Cardiac septum (tissue), 1 donor: ENCODE measurements at regions not wholly inside any gene's neighbourhood (a gene's known extent, or its start where the extent isn't known, plus 50 kb on each side); places are given as distances from the start of the nearest gene placed in this dataset.
A peak's percentile ranks its signal among the peaks of the same experiment; 100 is the strongest.

Experiments
- DNase-seq: peaks from one replicate; pipeline ENCODE4 v3.0.0-alpha.2; 2020; ENCODE audit warnings: low spot score
- intact Hi-C: fragments of 100-400 bp; cut with DNase I; formaldehyde crosslinking; loops from one replicate; pipeline ENCODE4 v1.14.0; 2022
- donor health status: DM: no; HTN: no; CAD: no.

DNA sequence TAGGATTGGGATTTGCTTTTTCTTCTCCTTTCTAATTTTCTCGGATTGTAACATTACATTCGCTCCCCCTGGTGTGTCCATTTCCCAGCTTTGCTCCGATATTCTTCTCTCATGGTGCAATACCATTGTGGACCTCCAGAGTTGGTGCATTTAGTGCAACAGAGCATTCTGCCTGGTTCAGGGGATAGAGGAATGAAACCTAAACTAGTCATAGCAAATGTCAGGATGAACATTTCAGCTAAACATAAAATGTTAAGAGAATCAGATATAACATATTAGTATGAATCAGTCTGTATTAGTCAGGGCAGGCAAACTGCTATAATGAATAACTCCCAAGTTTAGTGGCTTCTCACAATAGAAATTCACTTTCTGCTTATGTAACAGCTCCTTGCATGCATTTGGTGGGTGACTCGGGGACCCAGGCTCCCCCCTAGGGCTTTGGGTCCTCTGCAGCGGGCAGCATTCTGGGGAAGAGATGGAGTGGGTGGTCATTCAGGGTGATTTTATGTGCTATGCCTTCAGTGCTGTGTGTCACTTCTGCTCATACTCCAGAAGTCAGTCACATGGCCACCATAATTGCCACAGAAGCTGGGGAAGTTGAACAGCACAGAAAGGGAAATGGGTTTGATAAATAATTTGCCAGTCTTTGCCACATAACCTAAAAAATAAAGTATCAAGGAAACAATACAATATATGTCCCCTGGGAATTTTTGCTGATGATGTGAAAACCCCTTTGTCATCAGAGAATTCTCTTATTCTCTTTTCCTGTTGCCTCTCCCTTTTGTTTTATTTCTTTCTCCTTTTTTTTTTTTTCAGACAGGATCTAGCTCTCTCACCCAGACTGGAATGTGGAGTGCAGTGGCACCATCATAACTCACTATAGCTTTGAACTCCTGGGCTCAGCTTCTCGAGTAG lies 111.0 kb downstream of the HSPH1 start:
- intact Hi-C loops, result no loop called here

DNA sequence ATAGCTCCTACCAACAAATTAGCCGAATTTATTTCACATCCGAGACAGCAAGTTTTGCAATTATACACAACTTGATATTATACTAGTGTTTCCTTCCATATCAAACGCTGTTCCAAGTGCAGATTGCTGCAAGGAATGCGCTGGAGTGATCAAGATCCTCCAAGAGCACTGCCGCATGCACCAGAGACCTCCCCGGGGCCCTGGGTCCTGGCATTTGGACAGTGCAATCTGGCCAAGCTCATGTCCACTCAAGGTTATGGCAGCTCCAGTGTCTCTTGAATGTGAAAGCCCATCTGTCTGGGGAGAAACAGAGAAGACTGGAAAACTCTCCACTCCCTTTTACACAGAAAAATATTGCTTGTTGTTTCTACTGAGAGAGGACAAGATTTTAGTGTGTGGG lies 111.9 kb downstream of the HSPH1 start:
- intact Hi-C loops, result loop anchor here (10.0 kb wide), 4 partner anchors 185 to 915 kb away; no protein-coding TSS in a partner anchor
- DNase-seq, result no peak

More for the DNA sequence above, 111.0 kb downstream of the HSPH1 start:
- peak; percentile 12 for DNase-seq

DNA sequence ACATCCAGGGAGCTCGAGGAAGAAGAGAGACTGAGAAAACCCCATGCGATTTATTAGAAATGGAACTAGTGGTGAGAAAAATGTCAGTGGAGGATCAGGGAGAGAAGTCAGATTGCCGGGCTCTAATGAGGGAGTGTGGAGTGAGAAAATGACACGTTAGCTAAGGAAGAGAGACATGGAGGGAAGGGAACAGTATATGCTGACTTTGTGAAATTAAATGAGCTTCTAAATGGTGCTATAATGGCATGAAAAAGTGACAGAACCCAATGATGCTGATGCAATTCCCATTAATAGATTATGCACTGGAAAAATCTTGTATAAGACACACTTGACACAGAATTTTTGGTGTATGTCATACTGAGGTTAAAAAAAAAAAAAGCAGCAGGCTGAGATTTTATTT lies 112.6 kb downstream of the HSPH1 start:
- intact Hi-C loops, result loop anchor here (10.0 kb wide), 4 partner anchors 184 to 914 kb away; no protein-coding TSS in a partner anchor
- DNase-seq, result no peak

GRCh38 chr13:31048521-31048920 lies 113.2 kb downstream of the HSPH1 start:
- no peak for DNase-seq
- intact Hi-C loops, result loop anchor here (10.0 kb wide), 4 partner anchors 184 to 914 kb away; no protein-coding TSS in a partner anchor

- DNase-seq, result no peak
- intact Hi-C loops, result loop anchor here (10.0 kb wide), 4 partner anchors 182 to 912 kb away; no protein-coding TSS in a partner anchor
Measured at GRCh38 chr13:31046711-31047279, 114.3 kb downstream of the TEX26 start.

DNA sequence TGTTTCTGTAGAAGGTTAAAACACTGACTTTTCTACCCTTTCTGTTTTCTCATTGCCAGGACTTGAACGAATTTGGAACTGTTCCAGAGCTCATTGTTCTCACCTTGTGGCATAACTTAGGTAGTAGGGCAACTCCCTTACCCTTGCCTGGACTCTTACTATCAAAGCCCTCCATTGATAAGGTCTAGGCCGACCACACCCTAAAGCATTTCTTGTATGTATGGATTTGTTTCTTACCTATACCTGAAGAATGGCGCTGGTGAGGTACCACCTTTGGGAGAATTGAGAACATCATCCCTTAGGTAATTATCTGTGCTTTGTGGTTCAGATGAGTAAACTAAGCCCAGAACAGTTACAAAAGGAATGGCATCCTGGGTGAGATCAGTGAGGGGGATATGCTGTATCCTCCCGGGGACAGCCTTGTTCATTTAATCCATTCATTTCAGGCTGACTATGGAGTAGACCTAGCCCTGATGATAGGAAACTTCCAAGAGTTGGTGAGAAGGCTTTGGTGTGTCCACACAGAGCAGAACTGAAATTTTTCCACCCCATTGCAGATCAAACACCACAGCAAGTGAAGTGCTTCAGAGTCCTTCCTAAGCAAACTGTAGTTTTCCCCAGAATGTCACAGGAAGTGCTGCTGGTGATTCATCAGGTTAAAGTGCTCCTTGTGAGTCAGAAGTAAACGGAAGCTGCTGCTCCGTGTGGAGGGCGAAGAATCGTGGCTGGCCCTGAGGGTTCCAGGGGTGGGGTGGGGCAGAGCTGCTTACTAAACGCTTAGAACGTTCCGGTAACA lies 113.0 kb downstream of the TEX26 start:
- intact Hi-C loops, result loop anchor here (10.0 kb wide), 4 partner anchors 181 to 911 kb away; no protein-coding TSS in a partner anchor
- DNase-seq, result no peak

- intact Hi-C loops, result loop anchor here (10.0 kb wide), 4 partner anchors 180 to 910 kb away; no protein-coding TSS in a partner anchor
- DNase-seq, result peak; percentile 88
Measured at GRCh38 chr13:31044364-31045285, 112.2 kb downstream of the TEX26 start.

DNA sequence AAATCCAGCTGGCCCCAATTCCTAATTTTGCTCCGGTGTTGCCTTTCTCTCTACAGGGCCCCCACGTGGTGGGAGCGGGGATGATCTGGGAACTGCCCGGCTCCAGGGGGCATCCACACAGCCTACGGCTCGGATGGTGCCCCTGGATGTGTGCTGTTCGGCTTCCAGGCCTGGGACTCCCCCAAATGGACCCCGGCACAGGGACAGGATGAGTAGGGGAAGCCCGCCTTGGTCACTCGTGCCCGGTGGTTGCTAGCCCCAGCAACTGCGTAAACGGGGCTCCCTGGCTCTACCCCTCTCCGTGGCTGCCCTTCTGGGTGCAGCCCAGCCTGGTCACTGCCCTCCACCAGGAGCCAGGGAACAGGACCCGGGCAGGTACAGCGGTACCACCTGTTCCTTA lies 111.5 kb downstream of the TEX26 start:
- intact Hi-C loops, result loop anchor here (10.0 kb wide), 4 partner anchors 179 to 909 kb away; no protein-coding TSS in a partner anchor
- DNase-seq, result no peak

- no peak for DNase-seq
- intact Hi-C loops, result loop anchor here (10.0 kb wide), 4 partner anchors 178 to 908 kb away; no protein-coding TSS in a partner anchor
Measured at GRCh38 chr13:31042481-31043165, 110.2 kb downstream of the TEX26 start.

DNA sequence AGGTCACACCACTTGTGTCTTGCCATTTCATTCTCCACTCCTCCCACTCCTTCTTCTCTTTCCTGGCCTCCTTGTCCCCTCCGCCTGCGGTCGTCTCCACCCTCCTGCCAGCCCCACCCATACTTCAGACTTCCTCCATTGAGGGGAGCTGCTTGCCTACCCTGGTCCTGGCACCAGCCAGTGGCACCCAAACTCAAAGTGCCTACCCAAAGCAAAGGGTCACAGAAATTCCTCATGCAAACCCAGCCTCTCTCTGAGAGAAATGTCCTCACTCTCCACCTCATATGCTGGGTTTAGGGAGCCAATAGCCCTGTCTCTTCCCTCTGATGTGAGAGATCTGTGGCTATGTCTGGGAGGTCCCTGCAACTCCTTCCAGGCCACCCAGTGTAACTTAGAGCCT lies 109.6 kb downstream of the TEX26 start:
- intact Hi-C loops, result loop anchor here (10.0 kb wide), 4 partner anchors 177 to 907 kb away; no protein-coding TSS in a partner anchor
- no peak for DNase-seq

DNA sequence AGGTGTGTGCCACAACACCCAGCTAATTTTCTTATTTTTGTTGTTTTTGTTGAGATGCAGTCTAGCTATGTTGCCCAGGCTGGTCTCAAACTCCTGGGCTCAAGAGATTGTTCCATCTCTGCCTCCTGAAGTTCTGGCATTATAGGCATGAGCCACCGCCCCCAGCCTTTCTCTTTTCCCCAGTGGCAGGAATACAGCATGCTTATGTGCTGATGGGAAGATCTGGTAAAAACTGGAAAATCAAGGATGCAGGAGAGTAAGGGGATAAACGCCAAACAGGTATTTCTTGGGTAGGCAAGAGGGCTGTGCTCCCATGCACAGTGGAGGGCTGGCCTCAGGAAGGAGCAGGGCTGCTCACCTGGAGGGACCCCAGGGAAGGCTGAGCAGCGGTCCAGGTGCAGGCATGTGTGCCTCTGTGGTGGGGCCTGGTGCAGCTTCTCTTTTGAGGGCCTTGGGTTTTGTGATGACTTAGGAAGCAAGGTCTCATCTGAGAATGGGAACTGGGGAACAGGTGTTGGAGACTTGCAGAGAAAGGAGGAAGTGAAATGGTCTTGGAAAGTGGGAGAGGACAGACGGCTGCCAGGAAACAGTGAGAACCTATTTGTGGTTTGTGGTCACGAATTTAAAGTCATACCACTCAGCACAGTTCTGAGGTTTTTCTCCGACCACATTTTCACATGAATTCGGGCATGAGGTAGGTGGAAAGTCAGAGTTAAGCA lies 106.5 kb downstream of the TEX26 start:
- intact Hi-C loops, result no loop called here
- no peak for DNase-seq

DNA sequence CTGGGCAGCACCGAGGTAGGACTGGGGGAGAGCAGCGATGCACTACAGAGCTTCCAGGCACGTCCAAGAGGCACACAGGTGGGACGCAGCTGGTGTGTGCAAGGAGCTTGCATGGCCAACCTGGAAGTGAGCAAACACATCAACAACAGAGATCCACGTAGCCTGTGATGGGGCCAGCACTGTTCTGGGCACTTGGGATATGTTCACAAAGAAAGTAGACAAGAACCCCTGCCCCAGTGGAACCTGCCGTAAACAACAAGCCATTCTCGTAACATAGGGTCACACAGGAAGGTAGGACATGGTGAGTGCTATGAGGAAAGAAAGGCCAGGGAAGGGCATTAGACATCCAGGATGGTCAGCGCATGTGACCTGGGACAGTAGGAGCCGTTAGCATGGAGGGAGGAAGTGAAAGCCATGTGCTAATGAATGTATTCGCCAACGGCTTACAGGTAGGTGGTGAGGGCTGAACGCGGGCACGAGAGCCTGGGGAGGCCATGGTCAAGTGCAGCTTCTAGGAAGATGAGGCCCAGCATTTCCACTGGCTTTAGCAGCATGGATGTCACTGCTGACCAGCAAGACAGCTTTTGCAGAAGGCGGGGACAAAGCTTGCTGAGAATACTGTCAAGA lies 105.5 kb downstream of the TEX26 start:
- intact Hi-C loops, result no loop called here
- no peak for DNase-seq

DNA sequence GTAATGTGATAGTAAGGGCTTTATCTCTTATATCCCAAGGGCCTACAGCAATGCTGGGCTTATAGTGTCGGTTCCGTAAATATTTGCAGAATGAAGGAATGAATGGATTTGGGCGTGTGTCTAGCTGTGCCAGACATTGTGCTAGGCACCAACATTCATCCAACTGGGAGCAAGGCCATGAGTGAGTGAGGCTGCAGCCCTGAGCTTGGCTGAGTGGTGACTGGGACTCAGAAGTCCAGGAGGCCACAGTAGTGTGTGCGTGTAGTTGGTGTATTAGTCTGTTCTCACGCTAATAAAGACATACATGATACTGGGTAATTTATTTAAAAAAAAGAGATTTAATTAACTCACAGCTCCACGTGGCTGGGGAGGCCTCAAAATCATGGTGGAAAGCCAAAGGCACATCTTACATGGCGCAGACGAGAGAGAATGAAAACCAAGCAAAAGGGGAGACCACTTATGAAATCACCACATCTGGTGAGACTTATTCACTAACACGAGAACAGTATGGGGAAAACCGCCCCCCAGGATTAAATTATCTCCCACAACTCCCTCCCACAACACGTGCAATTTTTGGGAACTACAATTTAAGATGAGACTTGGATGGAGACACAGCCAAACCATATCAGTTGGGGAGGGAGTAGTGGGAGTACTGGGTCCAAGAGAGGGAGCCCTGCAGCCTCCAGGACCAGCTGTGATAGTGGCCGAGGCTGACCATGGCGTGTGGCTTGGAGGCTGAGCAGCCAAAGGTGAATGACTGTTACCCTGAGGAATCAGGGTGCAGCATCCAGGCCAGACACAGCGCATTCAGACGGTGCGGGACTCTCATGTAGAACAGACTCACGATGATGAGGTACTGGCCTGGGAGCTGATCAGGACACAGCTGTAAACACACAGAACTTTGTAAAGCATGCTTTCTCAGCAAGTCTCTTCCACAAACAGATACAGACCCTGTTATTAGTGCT lies 104.6 kb downstream of the TEX26 start:
- no peak for DNase-seq
- intact Hi-C loops, result no loop called here

DNA sequence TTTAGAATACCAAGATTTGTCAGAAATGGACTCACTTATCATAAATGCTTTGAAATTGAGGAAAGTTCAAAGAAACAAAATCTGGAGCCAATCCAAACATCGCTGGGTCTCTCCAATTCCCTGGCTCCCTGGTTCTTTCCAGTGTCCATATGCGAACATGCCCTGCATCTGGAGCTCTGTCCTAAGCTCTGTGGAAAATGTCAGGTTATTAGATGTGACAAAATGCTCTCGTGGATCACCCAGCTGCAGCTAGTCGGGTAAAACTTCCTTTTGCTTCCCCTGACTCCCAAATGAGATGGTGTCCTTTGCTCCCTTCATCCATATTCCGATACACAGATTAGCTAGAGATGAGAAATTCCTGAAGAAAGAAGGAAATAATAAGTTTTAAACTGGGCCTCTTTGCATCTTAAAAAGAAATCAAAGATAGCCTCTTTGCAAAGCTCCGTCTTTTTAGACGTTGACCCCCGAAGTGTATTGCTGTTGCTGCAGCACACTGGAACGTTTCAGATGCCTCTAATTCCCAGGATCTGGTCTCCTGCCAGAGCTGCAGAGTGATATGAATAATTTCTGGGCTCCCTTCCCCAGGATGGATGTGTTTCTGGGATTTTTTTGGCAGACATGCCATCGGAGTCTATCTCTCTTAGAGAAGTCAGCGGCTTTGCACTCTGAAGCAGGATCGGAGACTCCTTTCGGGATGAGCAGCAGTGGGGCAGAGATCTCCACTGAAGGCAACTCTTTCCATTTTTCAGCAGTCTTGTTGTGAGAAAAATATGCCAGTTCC lies 102.9 kb downstream of the TEX26 start:
- intact Hi-C loops, result no loop called here

DNA sequence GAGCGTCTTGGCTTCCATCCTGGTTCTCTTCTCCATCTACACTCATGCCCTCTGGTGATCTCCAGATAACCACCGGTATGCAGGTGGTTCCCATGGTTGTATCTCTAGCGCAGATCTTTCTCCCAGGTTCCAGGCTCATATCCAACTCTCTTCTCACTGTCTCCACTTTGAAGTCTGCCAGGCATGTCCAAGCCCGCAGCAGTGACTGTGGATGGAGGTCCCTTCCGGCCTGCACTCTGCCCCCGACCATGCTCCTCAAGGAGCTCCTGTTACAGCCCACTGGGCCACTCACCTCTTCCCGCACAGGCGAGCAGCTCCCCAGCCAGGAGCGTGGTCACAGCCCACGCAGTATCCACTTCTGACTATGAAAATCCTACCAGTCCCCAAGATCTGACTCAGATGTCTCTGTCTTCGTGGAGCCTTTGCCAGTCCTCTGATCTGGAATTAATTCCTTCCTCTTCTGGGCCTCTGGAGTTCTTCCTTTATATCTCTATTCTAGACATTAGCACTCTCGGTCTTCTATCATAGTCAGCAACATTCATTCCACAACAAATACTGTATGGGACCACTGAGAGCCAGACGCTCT lies 100.2 kb downstream of the TEX26 start:
- intact Hi-C loops, result no loop called here

More for the DNA sequence above, 102.9 kb downstream of the TEX26 start:
- DNase-seq, result no peak

More for the DNA sequence above, 100.2 kb downstream of the TEX26 start:
- DNase-seq, result no peak
